PC-9 (cell line): ENCODE measurements at regions not wholly inside any gene's neighbourhood (a gene's known extent, or its start where the extent isn't known, plus 50 kb on each side); places are given as distances from the start of the nearest gene placed in this dataset.
"Not testable (repeated sequence)": the region's sequence is repeated elsewhere in the genome, so short reads cannot be mapped to it uniquely, and the experiment has no call there.

Experiments
- CTCF ChIP-seq: fragments of 200-600 bp; sonication (generic); conservative IDR thresholded peaks from 2 replicates; pipeline ENCODE4 v1.6.1; 2017; ENCODE audit warnings: mixed run types, antibody characterized with exemption, mild to moderate bottlenecking, moderate library complexity
- EZH2 ChIP-seq: fragments of 200-600 bp; sonication (generic); IDR thresholded peaks from 2 replicates; pipeline ENCODE4 v1.8.0; 2017; ENCODE audit warnings: antibody characterized with exemption, low read depth

GRCh38 chrX:99988532-99988931, 421.5 kb downstream of the PCDH19 start:
- not testable (repeated sequence) for TF ChIP-seq CTCF, EZH2
